K562 (cell line): ENCODE measurements at regions not wholly inside any gene's neighbourhood (a gene's known extent, or its start where the extent isn't known, plus 50 kb on each side); places are given as distances from the start of the nearest gene placed in this dataset.

Experiments used
- ATAC-seq: fragments of 200-7000 bp; cut with Tn5 transposase; 3 replicates; pipeline ENCODE4 v1.9.1; 2020; ENCODE audit warnings: moderate library complexity
- BruUV-seq: library from RNA; stranded (reverse); fragments of 400-500 nt; replicated peaks from 2 replicates; lab custom pipeline; 2021; lab: Mats Ljungman, UMichigan
- CTCF ChIA-PET: fragments of 300-600 bp; formaldehyde crosslinking; extraction: SDS; loops from one replicate; lab custom pipeline; 2021; ENCODE audit warnings: low intra/inter-chr PET ratio; lab: Yijun Ruan, JAX
- POLR2A ChIA-PET: fragments of 300-600, 350-650 bp; sonication (Branson Sonifier 250); formaldehyde crosslinking; extraction: SDS; loops from one replicate; lab custom pipeline; 2021; ENCODE audit warnings: antibody characterized with exemption, inconsistent platforms; lab: Yijun Ruan, JAX
- DNase-seq, 4 experiments: peaks; one replicate each; pipeline versions ENCODE4 v3.0.0 to v3.0.0-alpha.2; 2011 to 2018; ENCODE audit warnings: low spot score in 3 of 4, mixed read lengths in 3 of 4; ENCODE audit errors: extremely low read depth in 1 of 4
- FAIRE-seq: peaks from 2 replicates; lab custom pipeline; 2011; peaks lifted over from hg19 to GRCh38; lab: Jason Lieb, UNC
- H2AFZ ChIP-seq: 2 replicates; pipeline ENCODE4 v1.6.0; 2011; ENCODE audit warnings: low read depth, low read length, control low read depth, inconsistent platforms
- H3K27ac ChIP-seq: fragments of 200-600 bp; 3 replicates; pipeline ENCODE4 v1.8.0; 2011; ENCODE audit warnings: low read depth, mild to moderate bottlenecking, control low read depth, inconsistent platforms, low read length, moderate library complexity, mixed read lengths; ENCODE audit errors: extremely low read depth
- H3K27me3 ChIP-seq, 2 experiments: fragments of 300-600 bp in 1 of 2; 2 replicates in 1 of 2; 3 replicates in 1 of 2; pipeline versions ENCODE4 v1.6.0 to v1.8.0; 2011; ENCODE audit warnings: inconsistent platforms in 2 of 2, low read length in 2 of 2, mild to moderate bottlenecking in 1 of 2, mixed read lengths in 1 of 2, moderate library complexity in 1 of 2; ENCODE audit not compliant: control insufficient read depth in 2 of 2, insufficient read depth in 2 of 2
- H3K36me3 ChIP-seq: fragments of 300-600 bp; 3 replicates; pipeline ENCODE4 v1.8.0; 2011; ENCODE audit warnings: mild to moderate bottlenecking, low read length, inconsistent platforms; ENCODE audit not compliant: control insufficient read depth, insufficient read depth
- H3K4me1 ChIP-seq, 2 experiments: fragments of 200-600 bp in 1 of 2; replicated peaks in 1 of 2; 2 replicates in 1 of 2; 3 replicates in 1 of 2; pipeline versions ENCODE4 v1.5.1 to v1.8.0; 2011; ENCODE audit warnings: inconsistent platforms in 2 of 2, low read length in 2 of 2, mild to moderate bottlenecking in 1 of 2, mixed read lengths in 1 of 2, moderate library complexity in 1 of 2; ENCODE audit not compliant: control insufficient read depth in 2 of 2, insufficient read depth in 2 of 2
- H3K4me2 ChIP-seq: 2 replicates; pipeline ENCODE4 v1.6.1; 2011; ENCODE audit warnings: low read length, control low read depth, inconsistent platforms, mixed read lengths; ENCODE audit not compliant: insufficient read depth
- H3K4me3 ChIP-seq: fragments of 200-600 bp; sonication (generic), shearing (Covaris generic); 2 replicates; pipeline ENCODE4 v1.5.1; 2016; ENCODE audit warnings: control low read depth, inconsistent platforms
- H3K79me2 ChIP-seq: fragments of 200-600 bp; 3 replicates; pipeline ENCODE4 v1.8.0; 2011; ENCODE audit warnings: low read length, inconsistent platforms; ENCODE audit not compliant: control insufficient read depth, insufficient read depth
- H3K9ac ChIP-seq, 2 experiments: 2 replicates each; pipeline versions ENCODE4 v1.6.0 to v1.6.1; 2011; ENCODE audit warnings: low read depth in 2 of 2, low read length in 2 of 2, control low read depth in 1 of 2, inconsistent platforms in 1 of 2, mild to moderate bottlenecking in 1 of 2, mixed read lengths in 1 of 2; ENCODE audit not compliant: insufficient read depth in 1 of 2
- H3K9me1 ChIP-seq: one replicate; pipeline ENCODE4 v1.6.0; 2011; ENCODE audit warnings: inconsistent platforms, mild to moderate bottlenecking, low read length, moderate library complexity; ENCODE audit not compliant: control insufficient read depth, insufficient read depth
- H3K9me3 ChIP-seq: replicated peaks from 2 replicates; pipeline ENCODE4 v1.5.1; 2011; ENCODE audit warnings: low read depth, low read length, inconsistent platforms; ENCODE audit not compliant: control insufficient read depth, insufficient read depth
- H4K20me1 ChIP-seq: replicated peaks from 2 replicates; pipeline ENCODE4 v1.6.1; 2011; ENCODE audit warnings: low read length, inconsistent platforms, mixed read lengths; ENCODE audit not compliant: control insufficient read depth, insufficient read depth
- ARID2 ChIP-seq: fragments of 450-650 bp; IDR thresholded peaks from 2 replicates; pipeline ENCODE4 v1.6.1; 2017; ENCODE audit warnings: antibody characterized with exemption, mild to moderate bottlenecking
- CREM ChIP-seq: IDR thresholded peaks from 2 replicates; pipeline ENCODE4 v1.6.1; 2014; ENCODE audit warnings: antibody characterized with exemption, low read depth
- ELF1 ChIP-seq: fragments of 200-800 bp; sonication (Bioruptor generic); IDR thresholded peaks from 2 replicates; pipeline ENCODE4 v1.6.1; 2016; ENCODE audit warnings: missing genetic modification characterization, missing compliant biosample characterization
- ERF ChIP-seq: fragments of 450-650 bp; formaldehyde crosslinking; IDR thresholded peaks from 2 replicates; pipeline ENCODE4 v1.4.0; 2020; ENCODE audit warnings: mild to moderate bottlenecking, mixed read lengths
- FUS ChIP-seq: fragments of 200-400 bp; formaldehyde crosslinking; optimal IDR thresholded peaks from 2 replicates; pipeline ENCODE3; 2017; ENCODE audit warnings: low read depth, low read length
- MAFG ChIP-seq: fragments of 450-650 bp; conservative IDR thresholded peaks from 2 replicates; pipeline ENCODE4 v1.6.1; 2016; ENCODE audit warnings: missing genetic modification characterization, missing compliant biosample characterization
- NBN ChIP-seq: fragments of 450-650 bp; IDR thresholded peaks from 2 replicates; pipeline ENCODE4 v1.6.1; 2016; ENCODE audit warnings: low read depth, mild to moderate bottlenecking
- SRSF1 ChIP-seq: fragments of 200-400 bp; formaldehyde crosslinking; IDR thresholded peaks from 2 replicates; pipeline ENCODE4 v1.6.1; 2017; ENCODE audit warnings: mild to moderate bottlenecking, low read depth, low read length, moderate library complexity
- TAF15 ChIP-seq: fragments of 200-400 bp; formaldehyde crosslinking; IDR thresholded peaks from 2 replicates; pipeline ENCODE4 v1.6.1; 2017; ENCODE audit warnings: mild to moderate bottlenecking, low read depth, low read length, moderate library complexity
- TGIF2 ChIP-seq: sonication (generic); formaldehyde crosslinking; IDR thresholded peaks from 2 replicates; pipeline ENCODE4 v1.8.1; 2022; ENCODE audit warnings: mild to moderate bottlenecking, missing genetic modification reagents, moderate library complexity
- ZC3H8 ChIP-seq: fragments of 450-650 bp; IDR thresholded peaks from 2 replicates; pipeline ENCODE4 v1.6.1; 2017
- ZNF551 ChIP-seq: fragments of 250-450 bp; sonication (Bioruptor Pico); IDR thresholded peaks from 2 replicates; pipeline ENCODE4 v1.5.0; 2021; ENCODE audit warnings: mild to moderate bottlenecking, moderate library complexity
- WGBS: fragments of 100-300 bp; shearing (Covaris generic); methylation state at CpG from one replicate; pipeline ENCODE4 v1.1.6; 2016; ENCODE audit warnings: low coverage, mixed read lengths; ENCODE audit not compliant: insufficient coverage; ENCODE audit errors: missing lambda C conversion rate; 5-methylcytosine and 5-hydroxymethylcytosine counted together
- in situ Hi-C: fragments of 300-500 bp; cut with MboI; formaldehyde crosslinking; loops from 4 replicates; pipeline ENCODE4 v1.15.0; 2018; ENCODE audit warnings: inconsistent platforms, mixed read lengths
- intact Hi-C: fragments of 100-400 bp; cut with micrococcal nuclease; formaldehyde crosslinking; loops from 2 replicates; pipeline ENCODE4 v1.14.2; 2022
- TF ChIP-seq, protein P1 (sequence below): sonication (generic); formaldehyde crosslinking; IDR thresholded peaks from 2 replicates; pipeline ENCODE4 v1.8.1; 2023; ENCODE audit warnings: mild to moderate bottlenecking, missing genetic modification reagents
- TF ChIP-seq, protein P2 (sequence below): fragments of 250-450 bp; sonication (Bioruptor Pico); IDR thresholded peaks from 2 replicates; pipeline ENCODE4 v1.8.0; 2021; ENCODE audit warnings: borderline replicate concordance, mild to moderate bottlenecking, moderate library complexity; ENCODE audit not compliant: poor library complexity, severe bottlenecking
- TF ChIP-seq, protein P3 (sequence below): fragments of 250-450 bp; sonication (Bioruptor Pico); IDR thresholded peaks from 2 replicates; pipeline ENCODE4 v1.8.0; 2021; ENCODE audit warnings: mild to moderate bottlenecking, moderate library complexity

DNA sequence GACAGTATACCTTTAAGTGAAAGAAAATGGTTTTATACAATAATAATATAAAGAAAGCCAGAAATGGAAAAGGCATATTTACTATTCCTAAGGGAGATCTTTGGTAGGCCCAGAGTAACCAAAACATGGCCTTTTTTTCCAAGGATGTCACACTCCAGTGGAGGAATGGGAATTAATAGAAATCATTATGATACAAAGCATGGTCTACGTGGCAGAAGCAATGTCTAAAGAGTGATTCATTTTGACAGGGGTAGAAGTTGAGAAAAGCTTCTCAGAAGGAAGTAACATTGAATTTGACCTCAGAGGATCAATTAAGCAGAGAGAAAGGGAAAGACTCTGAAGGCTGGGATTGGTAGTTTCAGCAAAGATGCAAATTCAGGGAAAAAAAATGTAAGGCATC is 208.6 kb downstream of the BTG1 start (continued):
- TF ChIP-seq, protein P1, sequence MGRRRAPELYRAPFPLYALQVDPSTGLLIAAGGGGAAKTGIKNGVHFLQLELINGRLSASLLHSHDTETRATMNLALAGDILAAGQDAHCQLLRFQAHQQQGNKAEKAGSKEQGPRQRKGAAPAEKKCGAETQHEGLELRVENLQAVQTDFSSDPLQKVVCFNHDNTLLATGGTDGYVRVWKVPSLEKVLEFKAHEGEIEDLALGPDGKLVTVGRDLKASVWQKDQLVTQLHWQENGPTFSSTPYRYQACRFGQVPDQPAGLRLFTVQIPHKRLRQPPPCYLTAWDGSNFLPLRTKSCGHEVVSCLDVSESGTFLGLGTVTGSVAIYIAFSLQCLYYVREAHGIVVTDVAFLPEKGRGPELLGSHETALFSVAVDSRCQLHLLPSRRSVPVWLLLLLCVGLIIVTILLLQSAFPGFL: no peak
- no peak for TF ChIP-seq SRSF1
- TF ChIP-seq ELF1: no peak
- TF ChIP-seq ERF (CRISPR knock-in tag): no peak

DNA sequence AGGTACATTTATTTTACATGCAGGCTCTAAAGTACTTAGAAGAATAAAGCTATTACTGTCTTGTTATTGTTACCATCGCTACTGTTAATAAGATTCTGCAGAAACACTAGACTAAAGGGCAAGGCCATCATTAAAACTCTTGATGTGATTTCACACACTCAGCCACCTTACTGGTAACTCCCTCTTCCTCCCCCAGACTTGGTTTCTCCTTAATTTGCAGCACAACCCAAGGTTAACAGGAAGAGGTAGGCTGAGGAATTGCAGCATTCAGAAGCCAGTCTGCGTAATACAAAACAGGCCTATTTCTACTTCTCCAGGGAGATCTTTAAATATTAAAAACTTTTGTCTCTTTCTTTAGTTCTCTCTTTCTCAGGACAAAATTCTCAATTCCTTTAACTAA is 210.3 kb downstream of the BTG1 start:
- ChIA-PET POLR2A (no interaction called here), CTCF (no interaction called here)
- no peak overlapping the region for H3K27ac ChIP-seq
- no peaks in the 10 kb centered on the region for H4K20me1 ChIP-seq
- H3K9me3 ChIP-seq: no peaks in the 10 kb centered on the region
- no peak overlapping the region for H3K4me2 ChIP-seq
- ATAC-seq: no peak
- H3K79me2 ChIP-seq: no peaks in the 10 kb centered on the region
- no peak overlapping the region for H3K9ac ChIP-seq
- TF ChIP-seq CREM (no peak), TAF15 (no peak), FUS (no peak), NBN (no peak), MAFG (no peak), ARID2 (no peak), ZC3H8 (no peak), TGIF2 (CRISPR knock-in tag) (no peak), ZNF551 (no peak)
- TF ChIP-seq, protein P2, sequence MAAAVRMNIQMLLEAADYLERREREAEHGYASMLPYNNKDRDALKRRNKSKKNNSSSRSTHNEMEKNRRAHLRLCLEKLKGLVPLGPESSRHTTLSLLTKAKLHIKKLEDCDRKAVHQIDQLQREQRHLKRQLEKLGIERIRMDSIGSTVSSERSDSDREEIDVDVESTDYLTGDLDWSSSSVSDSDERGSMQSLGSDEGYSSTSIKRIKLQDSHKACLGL (CRISPR knock-in tag): no peak
- TF ChIP-seq, protein P3, sequence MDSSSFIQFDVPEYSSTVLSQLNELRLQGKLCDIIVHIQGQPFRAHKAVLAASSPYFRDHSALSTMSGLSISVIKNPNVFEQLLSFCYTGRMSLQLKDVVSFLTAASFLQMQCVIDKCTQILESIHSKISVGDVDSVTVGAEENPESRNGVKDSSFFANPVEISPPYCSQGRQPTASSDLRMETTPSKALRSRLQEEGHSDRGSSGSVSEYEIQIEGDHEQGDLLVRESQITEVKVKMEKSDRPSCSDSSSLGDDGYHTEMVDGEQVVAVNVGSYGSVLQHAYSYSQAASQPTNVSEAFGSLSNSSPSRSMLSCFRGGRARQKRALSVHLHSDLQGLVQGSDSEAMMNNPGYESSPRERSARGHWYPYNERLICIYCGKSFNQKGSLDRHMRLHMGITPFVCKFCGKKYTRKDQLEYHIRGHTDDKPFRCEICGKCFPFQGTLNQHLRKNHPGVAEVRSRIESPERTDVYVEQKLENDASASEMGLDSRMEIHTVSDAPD (CRISPR knock-in tag): no peak
- in situ Hi-C loops (no loop called here), intact Hi-C loops (no loop called here)
- H3K36me3 ChIP-seq: no peaks in the 10 kb centered on the region
- no peaks in the 10 kb centered on the region for H3K4me1 ChIP-seq
- no peak overlapping the region for H3K4me3 ChIP-seq
- no peak for DNase-seq
- H3K9me1 ChIP-seq: no peaks in the 10 kb centered on the region
- 89% methylated on average over 2 of the region's 2 CpGs for WGBS
- no peaks in the 10 kb centered on the region for H3K27me3 ChIP-seq
- H2AFZ ChIP-seq: no peak overlapping the region
- BruUV-seq: no TSS peak
- FAIRE-seq: no peak
